ENCODE measurements at regions not wholly inside any gene's neighbourhood (a gene's known extent, or its start where the extent isn't known, plus 50 kb on each side); places are given as distances from the start of the nearest gene placed in this dataset.

GRCh38 chr9:12612211-12612770 lies 80.9 kb upstream of the TYRP1 start:
- DNase-seq, result no peak

GRCh38 chr9:12613071-12613470 lies 80.1 kb upstream of the TYRP1 start:
- DNase-seq, result no peak

GRCh38 chr9:12614488-12614887 lies 78.7 kb upstream of the TYRP1 start:
- DNase-seq, result no peak

- no peak for DNase-seq
Observed at GRCh38 chr9:12618956-12619355, 74.2 kb upstream of the TYRP1 start.

GRCh38 chr9:12625844-12626243 lies 67.3 kb upstream of the TYRP1 start:
- no peak for DNase-seq

GRCh38 chr9:12627096-12627495 lies 66.1 kb upstream of the TYRP1 start:
- DNase-seq, result no peak

- no peak for DNase-seq
Observed at GRCh38 chr9:12628546-12628945, 64.6 kb upstream of the TYRP1 start.

- no peak for DNase-seq
Observed at GRCh38 chr9:12629067-12629466, 64.1 kb upstream of the TYRP1 start.

GRCh38 chr9:12631866-12632265 lies 61.3 kb upstream of the TYRP1 start:
- DNase-seq, result no peak

- DNase-seq, result no peak
Observed at GRCh38 chr9:12633016-12633765, 60.0 kb upstream of the TYRP1 start.

- DNase-seq, result no peak
Observed at GRCh38 chr9:12640016-12640587, 53.1 kb upstream of the TYRP1 start.

- no peak for DNase-seq
Observed at GRCh38 chr9:12640866-12641636, 52.1 kb upstream of the TYRP1 start.
